ENCODE measurements at regions not wholly inside any gene's neighbourhood (a gene's known extent, or its start where the extent isn't known, plus 50 kb on each side); places are given as distances from the start of the nearest gene placed in this dataset.

GRCh38 chr4:149164282-149164681 lies 651.4 kb downstream of the IQCM start:
- intact Hi-C loops (cut with micrococcal nuclease): no loop called here
- no peaks in the 10 kb centered on the region for H3K27me3 Mint-ChIP-seq
- H3K9ac ChIP-seq (ENCODE audit: low read length): no peak overlapping the region
- no peaks in the 10 kb centered on the region for H3K27me3 ChIP-seq (replicated peaks in 1 of 4; ENCODE audit: control extremely low read depth in 1 of 4, control insufficient read depth in 3 of 4, insufficient read depth in 4 of 4, low read length in 3 of 4)
- ATAC-seq (ENCODE audit: low read depth): no peak
- H3K4me3 ChIP-seq (ENCODE audit: control extremely low read depth in 1 of 5, extremely low read depth in 1 of 5, insufficient read depth in 1 of 5, low read depth in 2 of 5, low read length in 4 of 5): no peak overlapping the region
- TF ChIP-seq EZH2 (IDR thresholded peaks at IDR 0.05; ENCODE audit: borderline replicate concordance, insufficient read depth, low read depth, low read length, poor library complexity, severe bottlenecking) (no peak), CTCF (IDR thresholded peaks at IDR 0.05) (no peak)
- H3K27ac ChIP-seq (ENCODE audit: low read length in 2 of 2): no peak overlapping the region
- no peak overlapping the region for H3K4me3 Mint-ChIP-seq
- no peaks in the 10 kb centered on the region for H3K4me1 ChIP-seq (ENCODE audit: control insufficient read depth in 2 of 2, insufficient read depth in 2 of 2, low read length in 2 of 2)
- POLR2A ChIA-PET: no interaction called here
- DNase-seq: no peak
- H3K79me2 ChIP-seq (ENCODE audit: control insufficient read depth, insufficient read depth, low read length): no peaks in the 10 kb centered on the region
- no peaks in the 10 kb centered on the region for H3K36me3 ChIP-seq (replicated peaks in 1 of 2; ENCODE audit: control extremely low read depth in 1 of 2, control insufficient read depth in 1 of 2, extremely low read depth in 1 of 2, insufficient read depth in 2 of 2, low read length in 1 of 2)
- no peaks in the 10 kb centered on the region for H3K4me1 Mint-ChIP-seq
- H3K4me2 ChIP-seq (replicated peaks; ENCODE audit: low read depth, low read length, poor library complexity, severe bottlenecking): no peak overlapping the region
- no peak overlapping the region for H2AFZ ChIP-seq (ENCODE audit: insufficient read depth, low read depth, low read length, poor library complexity, severe bottlenecking)
- H3K9me3 Mint-ChIP-seq (ENCODE audit: insufficient read depth): no peaks in the 10 kb centered on the region
- no peak overlapping the region for H3K27ac Mint-ChIP-seq
- no CpG with 5 or more reads among the region's 3 CpGs for WGBS (ENCODE audit: insufficient coverage)
- no peaks in the 10 kb centered on the region for H4K20me1 ChIP-seq (ENCODE audit: control insufficient read depth, insufficient read depth, low read length, poor library complexity, severe bottlenecking)
- no peaks in the 10 kb centered on the region for H3K9me3 ChIP-seq (ENCODE audit: control extremely low read depth in 1 of 3, control insufficient read depth in 2 of 3, insufficient read depth in 1 of 3, low read length in 2 of 3)
- CTCF ChIA-PET: no interaction called here

- H3K27ac Mint-ChIP-seq: no peak overlapping the region
- Histone ChIP-seq H3K4me1 (ENCODE audit: control insufficient read depth in 2 of 2, insufficient read depth in 2 of 2, low read length in 2 of 2) (no peaks in the 10 kb centered on the region), H3K4me3 (ENCODE audit: control extremely low read depth in 1 of 5, extremely low read depth in 1 of 5, insufficient read depth in 1 of 5, low read depth in 2 of 5, low read length in 4 of 5) (no peak overlapping the region), H4K20me1 (ENCODE audit: control insufficient read depth, insufficient read depth, low read length, poor library complexity, severe bottlenecking) (no peaks in the 10 kb centered on the region), H2AFZ (ENCODE audit: insufficient read depth, low read depth, low read length, poor library complexity, severe bottlenecking) (no peak overlapping the region), H3K27me3 (replicated peaks in 1 of 4; ENCODE audit: control extremely low read depth in 1 of 4, control insufficient read depth in 3 of 4, insufficient read depth in 4 of 4, low read length in 3 of 4) (no peaks in the 10 kb centered on the region), H3K36me3 (replicated peaks in 1 of 2; ENCODE audit: control extremely low read depth in 1 of 2, control insufficient read depth in 1 of 2, extremely low read depth in 1 of 2, insufficient read depth in 2 of 2, low read length in 1 of 2) (no peaks in the 10 kb centered on the region), H3K9ac (ENCODE audit: low read length) (no peak overlapping the region), H3K79me2 (ENCODE audit: control insufficient read depth, insufficient read depth, low read length) (no peaks in the 10 kb centered on the region), H3K9me3 (ENCODE audit: control extremely low read depth in 1 of 3, control insufficient read depth in 2 of 3, insufficient read depth in 1 of 3, low read length in 2 of 3) (no peaks in the 10 kb centered on the region), H3K27ac (ENCODE audit: low read length in 2 of 2) (no peak overlapping the region), H3K4me2 (replicated peaks; ENCODE audit: low read depth, low read length, poor library complexity, severe bottlenecking) (no peak overlapping the region)
- DNase-seq (no peak), ATAC-seq (ENCODE audit: low read depth) (no peak)
- H3K9me3 Mint-ChIP-seq (ENCODE audit: insufficient read depth): no peaks in the 10 kb centered on the region
- no peak for TF ChIP-seq CTCF (IDR thresholded peaks at IDR 0.05)
- TF ChIP-seq EZH2 (IDR thresholded peaks at IDR 0.05; ENCODE audit: borderline replicate concordance, insufficient read depth, low read depth, low read length, poor library complexity, severe bottlenecking): no peak
- intact Hi-C loops (cut with micrococcal nuclease): no loop called here
- ChIA-PET CTCF (no interaction called here), POLR2A (no interaction called here)
- H3K27me3 Mint-ChIP-seq: no peaks in the 10 kb centered on the region
- H3K4me3 Mint-ChIP-seq: no peak overlapping the region
- H3K4me1 Mint-ChIP-seq: no peaks in the 10 kb centered on the region
These were observed 654.4 kb downstream of the IQCM start for GRCh38 chr4:149161247-149161646.

Data from B cell (primary cell).